Neural progenitor cell (in vitro differentiated cells): ENCODE measurements at regions not wholly inside any gene's neighbourhood (a gene's known extent, or its start where the extent isn't known, plus 50 kb on each side); places are given as distances from the start of the nearest gene placed in this dataset.

ENCODE experiments used
- DNase-seq: peaks from one replicate; pipeline ENCODE4 v3.0.0-alpha.2; 2016; ENCODE audit warnings: low spot score
- H2AFZ ChIP-seq: fragments of 200-600 bp; sonication (generic); replicated peaks from 2 replicates; pipeline ENCODE4 v1.6.1; 2016; ENCODE audit warnings: antibody characterized with exemption
- H3F3A ChIP-seq: fragments of 200-600 bp; sonication (generic); 2 replicates; pipeline ENCODE4 v1.6.1; 2016; ENCODE audit warnings: antibody characterized with exemption, low read depth
- H3K27ac ChIP-seq: fragments of 200-600 bp; sonication (generic); 2 replicates; pipeline ENCODE4 v1.5.1; 2016; ENCODE audit warnings: mild to moderate bottlenecking
- H3K27me3 ChIP-seq: fragments of 200-600 bp; sonication (generic); 2 replicates; pipeline ENCODE4 v1.6.1; 2016; ENCODE audit warnings: mild to moderate bottlenecking, moderate library complexity
- H3K36me3 ChIP-seq: fragments of 200-600 bp; sonication (generic); 2 replicates; pipeline ENCODE4 v1.5.1; 2016
- H3K4me1 ChIP-seq: fragments of 200-600 bp; sonication (generic); 2 replicates; pipeline ENCODE4 v1.6.1; 2016; ENCODE audit warnings: mixed run types
- H3K4me2 ChIP-seq: fragments of 200-600 bp; sonication (generic); 2 replicates; pipeline ENCODE4 v1.6.1; 2016
- H3K4me3 ChIP-seq: fragments of 200-600 bp; sonication (generic); 2 replicates; pipeline ENCODE4 v1.5.1; 2016
- H3K79me2 ChIP-seq: fragments of 200-600 bp; sonication (generic); 2 replicates; pipeline ENCODE4 v1.6.1; 2016; ENCODE audit warnings: low read depth
- H3K9ac ChIP-seq: fragments of 200-600 bp; sonication (generic); 2 replicates; pipeline ENCODE4 v1.6.1; 2016
- H3K9me3 ChIP-seq: fragments of 200-600 bp; sonication (generic); 2 replicates; pipeline ENCODE4 v1.5.1; 2016; ENCODE audit warnings: low read depth
- H4K20me1 ChIP-seq: fragments of 200-600 bp; sonication (generic); 2 replicates; pipeline ENCODE4 v1.6.1; 2016; ENCODE audit warnings: low read depth
- H3K27ac Mint-ChIP-seq: 3 replicates; pipeline ENCODE4 v1.8.0; 2021; ENCODE audit warnings: mixed read lengths
- H3K27me3 Mint-ChIP-seq: 2 replicates; pipeline ENCODE4 v1.8.0; 2022; ENCODE audit warnings: low read depth, mild to moderate bottlenecking, inconsistent platforms, moderate library complexity, mixed read lengths; ENCODE audit not compliant: insufficient read depth
- H3K36me3 Mint-ChIP-seq: 3 replicates; pipeline ENCODE4 v1.8.0; 2021; ENCODE audit warnings: mixed read lengths
- H3K4me1 Mint-ChIP-seq: 3 replicates; pipeline ENCODE4 v1.8.0; 2021; ENCODE audit warnings: mixed read lengths
- H3K4me3 Mint-ChIP-seq: 3 replicates; pipeline ENCODE4 v1.8.0; 2021; ENCODE audit warnings: mild to moderate bottlenecking, moderate library complexity, mixed read lengths
- H3K9me3 Mint-ChIP-seq: 3 replicates; pipeline ENCODE4 v1.8.0; 2020; ENCODE audit warnings: mixed read lengths
- EZH2 ChIP-seq: fragments of 200-600 bp; sonication (generic); IDR thresholded peaks from 2 replicates; pipeline ENCODE4 v1.6.1; 2017; ENCODE audit warnings: antibody characterized with exemption, mild to moderate bottlenecking, moderate library complexity
- EZH2phosphoT487 ChIP-seq: fragments of 200-600 bp; sonication (generic); IDR thresholded peaks from 2 replicates; pipeline ENCODE4 v1.6.1; 2017; ENCODE audit warnings: antibody characterized with exemption
- TF ChIP-seq, protein P1 (sequence below): fragments of 200-600 bp; sonication (generic); IDR thresholded peaks from 2 replicates; pipeline ENCODE4 v1.5.1; 2017; ENCODE audit warnings: antibody characterized with exemption, mild to moderate bottlenecking

DNA sequence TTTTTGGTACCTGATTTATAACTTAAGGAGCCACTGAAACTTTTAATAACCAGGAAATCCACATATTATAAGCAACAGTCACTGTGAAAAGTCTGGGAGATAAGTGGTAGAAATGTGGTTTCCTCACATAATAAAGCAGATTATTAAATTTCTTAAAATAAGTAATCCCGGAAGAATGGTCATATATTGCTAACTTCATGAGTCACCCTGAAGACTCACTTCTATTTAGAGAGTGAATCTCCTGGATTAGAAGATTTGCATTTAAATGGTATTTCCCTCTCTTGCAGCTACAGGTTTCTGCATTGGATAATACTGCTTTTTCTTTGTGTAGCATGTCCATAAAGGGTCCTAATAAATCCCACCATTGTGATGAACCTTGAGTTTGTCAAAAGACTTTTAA lies 1286.8 kb upstream of the CDH8 start:
- no peak overlapping the region for H3K4me3 ChIP-seq
- H3K9me3 Mint-ChIP-seq = no peaks in the 10 kb centered on the region
- DNase-seq = no peak
- no peak overlapping the region for H3K27ac ChIP-seq
- no peaks in the 10 kb centered on the region for H3K36me3 Mint-ChIP-seq
- H3K9ac ChIP-seq = no peak overlapping the region
- peak overlapping the region; percentile 7 for H3K4me2 ChIP-seq
- H3K4me3 Mint-ChIP-seq = no peak overlapping the region
- H3K4me1 Mint-ChIP-seq = peaks cover 6% of the 10 kb centered on the region
- no peaks in the 10 kb centered on the region for H3K36me3 ChIP-seq
- TF ChIP-seq, protein P1, sequence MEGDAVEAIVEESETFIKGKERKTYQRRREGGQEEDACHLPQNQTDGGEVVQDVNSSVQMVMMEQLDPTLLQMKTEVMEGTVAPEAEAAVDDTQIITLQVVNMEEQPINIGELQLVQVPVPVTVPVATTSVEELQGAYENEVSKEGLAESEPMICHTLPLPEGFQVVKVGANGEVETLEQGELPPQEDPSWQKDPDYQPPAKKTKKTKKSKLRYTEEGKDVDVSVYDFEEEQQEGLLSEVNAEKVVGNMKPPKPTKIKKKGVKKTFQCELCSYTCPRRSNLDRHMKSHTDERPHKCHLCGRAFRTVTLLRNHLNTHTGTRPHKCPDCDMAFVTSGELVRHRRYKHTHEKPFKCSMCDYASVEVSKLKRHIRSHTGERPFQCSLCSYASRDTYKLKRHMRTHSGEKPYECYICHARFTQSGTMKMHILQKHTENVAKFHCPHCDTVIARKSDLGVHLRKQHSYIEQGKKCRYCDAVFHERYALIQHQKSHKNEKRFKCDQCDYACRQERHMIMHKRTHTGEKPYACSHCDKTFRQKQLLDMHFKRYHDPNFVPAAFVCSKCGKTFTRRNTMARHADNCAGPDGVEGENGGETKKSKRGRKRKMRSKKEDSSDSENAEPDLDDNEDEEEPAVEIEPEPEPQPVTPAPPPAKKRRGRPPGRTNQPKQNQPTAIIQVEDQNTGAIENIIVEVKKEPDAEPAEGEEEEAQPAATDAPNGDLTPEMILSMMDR = no peak
- TF ChIP-seq EZH2phosphoT487 (no peak), EZH2 (no peak)
- peaks cover 6% of the 10 kb centered on the region for H3K4me1 ChIP-seq
- H2AFZ ChIP-seq = no peak overlapping the region
- no peak overlapping the region for H3K27ac Mint-ChIP-seq
- no peaks in the 10 kb centered on the region for H3F3A ChIP-seq
- H3K79me2 ChIP-seq = no peaks in the 10 kb centered on the region
- H3K27me3 Mint-ChIP-seq = peaks cover 4% of the 10 kb centered on the region
- H4K20me1 ChIP-seq = no peaks in the 10 kb centered on the region
- H3K9me3 ChIP-seq = no peaks in the 10 kb centered on the region
- no peaks in the 10 kb centered on the region for H3K27me3 ChIP-seq

DNA sequence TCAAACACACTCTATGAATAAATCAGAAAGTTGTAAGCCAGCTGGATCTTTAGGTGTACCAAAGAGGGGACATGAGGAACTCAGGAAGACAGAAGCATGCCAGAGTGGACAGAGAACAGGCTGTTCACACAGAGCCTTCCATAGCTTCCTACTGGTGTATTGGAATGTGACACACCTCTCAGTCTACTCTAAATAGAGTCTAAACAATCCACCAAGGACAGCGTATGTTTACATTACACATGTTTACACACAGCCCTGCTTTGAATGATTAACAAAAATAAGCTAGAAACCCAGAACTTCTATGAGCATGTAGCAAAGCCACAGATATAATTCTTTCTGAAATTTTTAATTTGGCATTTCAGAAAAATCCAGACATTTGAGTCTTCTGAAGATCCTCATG lies 1279.0 kb upstream of the CDH8 start:
- H3K36me3 Mint-ChIP-seq = no peaks in the 10 kb centered on the region
- H3K27ac Mint-ChIP-seq = no peak overlapping the region

DNA sequence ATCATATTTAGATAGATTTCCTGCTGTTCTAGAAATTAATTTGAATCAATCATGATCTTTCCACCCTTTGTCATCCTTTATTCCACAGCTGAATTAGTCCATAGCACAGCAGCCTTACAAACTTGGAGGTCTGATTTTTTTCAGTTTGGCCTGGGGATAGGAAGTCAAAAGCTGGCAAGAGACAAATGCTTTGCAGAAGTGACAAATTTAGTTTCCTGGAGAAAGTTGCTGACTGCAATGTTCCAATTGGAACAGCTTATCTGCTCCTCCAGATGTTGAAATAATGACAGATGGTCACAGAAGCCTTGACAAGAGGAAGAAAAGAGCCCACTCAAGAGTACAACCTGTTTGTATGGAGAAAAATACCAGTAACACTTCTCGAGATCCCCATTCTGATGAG lies 1276.1 kb upstream of the CDH8 start:
- H3K9me3 ChIP-seq = no peaks in the 10 kb centered on the region
- no peaks in the 10 kb centered on the region for H3K4me1 Mint-ChIP-seq
- no peak overlapping the region for H3K9ac ChIP-seq
- H4K20me1 ChIP-seq = no peaks in the 10 kb centered on the region
- no peaks in the 10 kb centered on the region for H3K9me3 Mint-ChIP-seq
- H3K27ac ChIP-seq = no peak overlapping the region
- no peaks in the 10 kb centered on the region for H3K79me2 ChIP-seq
- no peak overlapping the region for H3K4me3 Mint-ChIP-seq
- DNase-seq = no peak
- H3K4me2 ChIP-seq = no peak overlapping the region
- H3K4me1 ChIP-seq = no peaks in the 10 kb centered on the region
- no peaks in the 10 kb centered on the region for H3K36me3 ChIP-seq
- H2AFZ ChIP-seq = peak overlapping the region; percentile 27
- TF ChIP-seq, protein P1 = no peak
- no peak for TF ChIP-seq EZH2
- TF ChIP-seq EZH2phosphoT487 = no peak
- H3F3A ChIP-seq = no peaks in the 10 kb centered on the region
- H3K27me3 ChIP-seq = no peaks in the 10 kb centered on the region
- H3K4me3 ChIP-seq = no peak overlapping the region
- H3K27ac Mint-ChIP-seq = no peak overlapping the region
- H3K27me3 Mint-ChIP-seq = no peaks in the 10 kb centered on the region
- H3K36me3 Mint-ChIP-seq = no peaks in the 10 kb centered on the region

More for the DNA sequence above, 1279.0 kb upstream of the CDH8 start:
- H3K79me2 ChIP-seq = no peaks in the 10 kb centered on the region
- H3K9ac ChIP-seq = no peak overlapping the region
- H2AFZ ChIP-seq = no peak overlapping the region
- no peak overlapping the region for H3K4me3 ChIP-seq
- no peak for DNase-seq
- H3K27ac ChIP-seq = no peak overlapping the region
- no peaks in the 10 kb centered on the region for H3K4me1 ChIP-seq
- H3K4me1 Mint-ChIP-seq = no peaks in the 10 kb centered on the region
- TF ChIP-seq, protein P1 = no peak
- TF ChIP-seq EZH2phosphoT487 (no peak), EZH2 (no peak)
- no peak overlapping the region for H3K4me2 ChIP-seq
- no peaks in the 10 kb centered on the region for H3F3A ChIP-seq
- no peaks in the 10 kb centered on the region for H3K9me3 Mint-ChIP-seq
- H4K20me1 ChIP-seq = no peaks in the 10 kb centered on the region
- H3K27me3 Mint-ChIP-seq = no peaks in the 10 kb centered on the region
- no peaks in the 10 kb centered on the region for H3K27me3 ChIP-seq
- no peaks in the 10 kb centered on the region for H3K36me3 ChIP-seq
- no peaks in the 10 kb centered on the region for H3K9me3 ChIP-seq
- no peak overlapping the region for H3K4me3 Mint-ChIP-seq

DNA sequence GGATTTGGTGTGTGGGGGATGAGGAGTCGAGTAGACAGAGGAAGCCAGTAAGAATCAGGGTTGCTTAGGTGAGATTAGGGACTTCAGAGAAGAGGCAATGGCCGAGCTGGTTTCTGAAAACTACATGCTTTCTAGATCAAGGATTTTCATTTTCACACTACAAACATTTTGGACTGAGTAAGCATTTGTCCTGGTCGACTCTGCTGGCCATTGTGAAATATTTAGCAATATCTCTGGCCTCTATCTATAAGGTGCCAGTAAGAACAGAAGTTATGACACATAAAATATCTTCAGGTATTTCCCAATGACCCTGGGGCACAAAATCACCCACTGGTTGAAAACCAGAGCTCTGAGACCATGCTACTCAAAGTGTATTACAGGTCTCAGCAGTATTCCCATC lies 1275.1 kb upstream of the CDH8 start:
- Mint-ChIP-seq H3K27ac (no peak overlapping the region), H3K4me1 (no peaks in the 10 kb centered on the region), H3K27me3 (no peaks in the 10 kb centered on the region), H3K4me3 (no peak overlapping the region), H3K9me3 (no peaks in the 10 kb centered on the region), H3K36me3 (no peaks in the 10 kb centered on the region)
- DNase-seq = no peak
- TF ChIP-seq, protein P1 = no peak
- TF ChIP-seq EZH2phosphoT487 (no peak), EZH2 (no peak)
- Histone ChIP-seq H3K27ac (no peak overlapping the region), H3K27me3 (no peaks in the 10 kb centered on the region), H3K4me1 (no peaks in the 10 kb centered on the region), H3K4me2 (no peak overlapping the region), H3K9me3 (no peaks in the 10 kb centered on the region), H2AFZ (peak overlapping the region; percentile 10), H3K36me3 (no peaks in the 10 kb centered on the region), H3K79me2 (no peaks in the 10 kb centered on the region), H3F3A (no peaks in the 10 kb centered on the region), H4K20me1 (no peaks in the 10 kb centered on the region), H3K4me3 (no peak overlapping the region), H3K9ac (no peak overlapping the region)
